Ovary (tissue), 3 donors: ENCODE measurements at regions not wholly inside any gene's neighbourhood (a gene's known extent, or its start where the extent isn't known, plus 50 kb on each side); places are given as distances from the start of the nearest gene placed in this dataset.
"Not testable (repeated sequence)": the region's sequence is repeated elsewhere in the genome, so short reads cannot be mapped to it uniquely, and the experiment has no call there.

Experiments used
- POLR2A ChIP-seq: fragments of 450-650 bp; IDR thresholded peaks from one replicate; pipeline ENCODE4 v1.6.1; 2017; ENCODE audit warnings: antibody characterized with exemption, mild to moderate bottlenecking, moderate library complexity
- TF ChIP-seq, protein P1 (sequence below), 3 donors: fragments of 450-650 bp in 2 of 3; fragments of 200-600 bp in 1 of 3; IDR thresholded peaks; one replicate each; pipeline versions ENCODE4 v1.5.1 to v1.8.0; 2016 to 2022; ENCODE audit warnings: antibody characterized with exemption in 3 of 3, mild to moderate bottlenecking in 1 of 3
- donor health status: DM: no; HTN: no; CAD: no.

DNA sequence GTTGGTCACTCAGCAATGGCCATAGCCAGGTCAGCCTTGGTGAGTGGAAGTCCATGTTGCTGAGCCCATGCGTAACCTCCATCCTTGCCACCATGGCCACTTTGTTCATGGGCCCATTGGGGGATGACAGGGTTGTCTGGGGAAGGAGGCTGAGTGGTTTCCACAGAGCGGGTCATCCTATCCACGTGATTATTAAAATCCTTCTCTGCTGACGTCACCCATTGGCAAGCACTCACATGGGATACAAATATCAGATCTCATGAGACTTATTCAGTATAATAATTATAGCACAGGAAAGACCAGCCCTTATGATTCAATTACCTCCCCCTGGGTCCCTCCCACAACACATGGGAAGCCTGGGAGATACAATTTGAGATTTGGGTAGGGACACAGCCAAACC, 534.8 kb downstream of the DIPK2A start:
- TF ChIP-seq POLR2A, result not testable (repeated sequence)
- TF ChIP-seq, protein P1, sequence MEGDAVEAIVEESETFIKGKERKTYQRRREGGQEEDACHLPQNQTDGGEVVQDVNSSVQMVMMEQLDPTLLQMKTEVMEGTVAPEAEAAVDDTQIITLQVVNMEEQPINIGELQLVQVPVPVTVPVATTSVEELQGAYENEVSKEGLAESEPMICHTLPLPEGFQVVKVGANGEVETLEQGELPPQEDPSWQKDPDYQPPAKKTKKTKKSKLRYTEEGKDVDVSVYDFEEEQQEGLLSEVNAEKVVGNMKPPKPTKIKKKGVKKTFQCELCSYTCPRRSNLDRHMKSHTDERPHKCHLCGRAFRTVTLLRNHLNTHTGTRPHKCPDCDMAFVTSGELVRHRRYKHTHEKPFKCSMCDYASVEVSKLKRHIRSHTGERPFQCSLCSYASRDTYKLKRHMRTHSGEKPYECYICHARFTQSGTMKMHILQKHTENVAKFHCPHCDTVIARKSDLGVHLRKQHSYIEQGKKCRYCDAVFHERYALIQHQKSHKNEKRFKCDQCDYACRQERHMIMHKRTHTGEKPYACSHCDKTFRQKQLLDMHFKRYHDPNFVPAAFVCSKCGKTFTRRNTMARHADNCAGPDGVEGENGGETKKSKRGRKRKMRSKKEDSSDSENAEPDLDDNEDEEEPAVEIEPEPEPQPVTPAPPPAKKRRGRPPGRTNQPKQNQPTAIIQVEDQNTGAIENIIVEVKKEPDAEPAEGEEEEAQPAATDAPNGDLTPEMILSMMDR (IDR thresholded peaks at IDR 0.05), result not testable (repeated sequence)
